Neural cell (in vitro differentiated cells): ENCODE measurements at regions not wholly inside any gene's neighbourhood (a gene's known extent, or its start where the extent isn't known, plus 50 kb on each side); places are given as distances from the start of the nearest gene placed in this dataset.

Source experiments
- EP300 ChIP-seq: fragments of 450-650 bp; conservative IDR thresholded peaks from 2 replicates; pipeline ENCODE4 v1.6.1; 2014; ENCODE audit warnings: antibody characterized with exemption, mild to moderate bottlenecking, moderate library complexity; ENCODE audit not compliant: poor library complexity, severe bottlenecking
- EZH2 ChIP-seq: fragments of 200-600, 300-800 bp; shearing (Covaris generic), sonication (generic); IDR thresholded peaks from 2 replicates; pipeline ENCODE4 v1.6.1; 2014; ENCODE audit warnings: antibody characterized with exemption, low read length, borderline replicate concordance, mild to moderate bottlenecking; ENCODE audit not compliant: insufficient read depth, poor library complexity, severe bottlenecking
- POLR2AphosphoS5 ChIP-seq: IDR thresholded peaks from 2 replicates; pipeline ENCODE4 v1.6.1; 2012
- RAD21 ChIP-seq: fragments of 450-650 bp; conservative IDR thresholded peaks from 2 replicates; pipeline ENCODE4 v1.6.1; 2014; ENCODE audit warnings: antibody characterized with exemption, mild to moderate bottlenecking, moderate library complexity
- SMC3 ChIP-seq: fragments of 450-650 bp; conservative IDR thresholded peaks from 2 replicates; pipeline ENCODE4 v1.6.1; 2014; ENCODE audit warnings: antibody characterized with exemption, mild to moderate bottlenecking, moderate library complexity; ENCODE audit not compliant: poor library complexity
- TAF1 ChIP-seq: IDR thresholded peaks from 2 replicates; pipeline ENCODE4 v1.6.1; 2012; ENCODE audit warnings: low read depth
- TF ChIP-seq, protein P1 (sequence below): fragments of 450-650 bp; IDR thresholded peaks from 2 replicates; pipeline ENCODE4 v1.5.1; 2014; ENCODE audit warnings: antibody characterized with exemption, mild to moderate bottlenecking, moderate library complexity; ENCODE audit not compliant: poor library complexity, severe bottlenecking
- TF ChIP-seq, protein P2 (sequence below): IDR thresholded peaks from 2 replicates; pipeline ENCODE4 v1.6.1; 2012; ENCODE audit warnings: borderline replicate concordance

DNA sequence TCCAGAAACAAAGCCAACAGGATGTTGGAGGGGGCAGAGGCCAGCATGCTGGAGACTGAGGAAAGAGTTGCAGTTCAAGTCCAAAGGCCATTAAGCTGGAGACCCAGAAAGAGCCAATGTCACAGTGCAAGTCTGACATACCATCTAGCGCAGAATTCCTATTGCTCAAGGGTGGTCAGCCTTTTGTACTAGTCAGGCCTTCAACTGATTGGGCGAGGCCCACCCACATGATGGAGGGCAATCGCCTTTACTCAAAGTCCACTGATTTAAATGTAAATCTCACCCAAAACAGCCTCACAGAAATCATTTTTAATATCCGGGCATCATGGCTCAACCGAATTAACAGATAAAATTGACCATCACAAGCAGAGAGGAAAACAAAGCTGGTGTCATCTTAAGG lies 113.9 kb downstream of the RCN1 start:
- TF ChIP-seq, protein P1, sequence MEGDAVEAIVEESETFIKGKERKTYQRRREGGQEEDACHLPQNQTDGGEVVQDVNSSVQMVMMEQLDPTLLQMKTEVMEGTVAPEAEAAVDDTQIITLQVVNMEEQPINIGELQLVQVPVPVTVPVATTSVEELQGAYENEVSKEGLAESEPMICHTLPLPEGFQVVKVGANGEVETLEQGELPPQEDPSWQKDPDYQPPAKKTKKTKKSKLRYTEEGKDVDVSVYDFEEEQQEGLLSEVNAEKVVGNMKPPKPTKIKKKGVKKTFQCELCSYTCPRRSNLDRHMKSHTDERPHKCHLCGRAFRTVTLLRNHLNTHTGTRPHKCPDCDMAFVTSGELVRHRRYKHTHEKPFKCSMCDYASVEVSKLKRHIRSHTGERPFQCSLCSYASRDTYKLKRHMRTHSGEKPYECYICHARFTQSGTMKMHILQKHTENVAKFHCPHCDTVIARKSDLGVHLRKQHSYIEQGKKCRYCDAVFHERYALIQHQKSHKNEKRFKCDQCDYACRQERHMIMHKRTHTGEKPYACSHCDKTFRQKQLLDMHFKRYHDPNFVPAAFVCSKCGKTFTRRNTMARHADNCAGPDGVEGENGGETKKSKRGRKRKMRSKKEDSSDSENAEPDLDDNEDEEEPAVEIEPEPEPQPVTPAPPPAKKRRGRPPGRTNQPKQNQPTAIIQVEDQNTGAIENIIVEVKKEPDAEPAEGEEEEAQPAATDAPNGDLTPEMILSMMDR = no peak
- no peak for TF ChIP-seq SMC3
- no peak for TF ChIP-seq EZH2
- TF ChIP-seq RAD21 = no peak
- no peak for TF ChIP-seq EP300
- no peak for TF ChIP-seq POLR2AphosphoS5
- no peak for TF ChIP-seq TAF1
- TF ChIP-seq, protein P2, sequence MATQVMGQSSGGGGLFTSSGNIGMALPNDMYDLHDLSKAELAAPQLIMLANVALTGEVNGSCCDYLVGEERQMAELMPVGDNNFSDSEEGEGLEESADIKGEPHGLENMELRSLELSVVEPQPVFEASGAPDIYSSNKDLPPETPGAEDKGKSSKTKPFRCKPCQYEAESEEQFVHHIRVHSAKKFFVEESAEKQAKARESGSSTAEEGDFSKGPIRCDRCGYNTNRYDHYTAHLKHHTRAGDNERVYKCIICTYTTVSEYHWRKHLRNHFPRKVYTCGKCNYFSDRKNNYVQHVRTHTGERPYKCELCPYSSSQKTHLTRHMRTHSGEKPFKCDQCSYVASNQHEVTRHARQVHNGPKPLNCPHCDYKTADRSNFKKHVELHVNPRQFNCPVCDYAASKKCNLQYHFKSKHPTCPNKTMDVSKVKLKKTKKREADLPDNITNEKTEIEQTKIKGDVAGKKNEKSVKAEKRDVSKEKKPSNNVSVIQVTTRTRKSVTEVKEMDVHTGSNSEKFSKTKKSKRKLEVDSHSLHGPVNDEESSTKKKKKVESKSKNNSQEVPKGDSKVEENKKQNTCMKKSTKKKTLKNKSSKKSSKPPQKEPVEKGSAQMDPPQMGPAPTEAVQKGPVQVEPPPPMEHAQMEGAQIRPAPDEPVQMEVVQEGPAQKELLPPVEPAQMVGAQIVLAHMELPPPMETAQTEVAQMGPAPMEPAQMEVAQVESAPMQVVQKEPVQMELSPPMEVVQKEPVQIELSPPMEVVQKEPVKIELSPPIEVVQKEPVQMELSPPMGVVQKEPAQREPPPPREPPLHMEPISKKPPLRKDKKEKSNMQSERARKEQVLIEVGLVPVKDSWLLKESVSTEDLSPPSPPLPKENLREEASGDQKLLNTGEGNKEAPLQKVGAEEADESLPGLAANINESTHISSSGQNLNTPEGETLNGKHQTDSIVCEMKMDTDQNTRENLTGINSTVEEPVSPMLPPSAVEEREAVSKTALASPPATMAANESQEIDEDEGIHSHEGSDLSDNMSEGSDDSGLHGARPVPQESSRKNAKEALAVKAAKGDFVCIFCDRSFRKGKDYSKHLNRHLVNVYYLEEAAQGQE = no peak
